ENCODE measurements at regions not wholly inside any gene's neighbourhood (a gene's known extent, or its start where the extent isn't known, plus 50 kb on each side); places are given as distances from the start of the nearest gene placed in this dataset.
"Not testable (repeated sequence)": the region's sequence is repeated elsewhere in the genome, so short reads cannot be mapped to it uniquely, and the experiment has no call there.

DNA sequence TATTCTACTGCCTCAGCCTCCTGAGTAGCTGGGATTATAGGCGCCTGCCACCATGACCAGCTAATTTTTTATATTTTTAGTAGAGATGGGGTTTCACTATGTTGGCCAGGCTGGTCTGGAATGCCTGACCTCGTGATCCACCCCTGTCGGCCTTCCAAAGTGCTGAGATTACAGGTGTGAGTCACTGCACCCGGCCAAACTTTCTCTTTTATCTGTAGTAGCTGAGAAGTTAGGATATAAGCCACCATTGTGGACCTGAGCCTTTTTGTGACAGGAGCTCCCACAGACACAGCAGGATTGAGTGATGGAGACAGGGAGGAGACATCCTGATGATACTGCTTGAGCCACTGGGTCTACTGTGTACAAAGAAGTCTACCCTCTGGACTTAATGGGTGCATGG is 53.5 kb upstream of the LARP1 start:
- TF ChIP-seq SIN3A (IDR thresholded peaks at IDR 0.05; ENCODE audit: borderline replicate concordance, insufficient read depth, low read depth, low read length); POLR2AphosphoS5 (IDR thresholded peaks at IDR 0.05; ENCODE audit: low read depth, low read length): not testable (repeated sequence)
- TF ChIP-seq, protein P1, sequence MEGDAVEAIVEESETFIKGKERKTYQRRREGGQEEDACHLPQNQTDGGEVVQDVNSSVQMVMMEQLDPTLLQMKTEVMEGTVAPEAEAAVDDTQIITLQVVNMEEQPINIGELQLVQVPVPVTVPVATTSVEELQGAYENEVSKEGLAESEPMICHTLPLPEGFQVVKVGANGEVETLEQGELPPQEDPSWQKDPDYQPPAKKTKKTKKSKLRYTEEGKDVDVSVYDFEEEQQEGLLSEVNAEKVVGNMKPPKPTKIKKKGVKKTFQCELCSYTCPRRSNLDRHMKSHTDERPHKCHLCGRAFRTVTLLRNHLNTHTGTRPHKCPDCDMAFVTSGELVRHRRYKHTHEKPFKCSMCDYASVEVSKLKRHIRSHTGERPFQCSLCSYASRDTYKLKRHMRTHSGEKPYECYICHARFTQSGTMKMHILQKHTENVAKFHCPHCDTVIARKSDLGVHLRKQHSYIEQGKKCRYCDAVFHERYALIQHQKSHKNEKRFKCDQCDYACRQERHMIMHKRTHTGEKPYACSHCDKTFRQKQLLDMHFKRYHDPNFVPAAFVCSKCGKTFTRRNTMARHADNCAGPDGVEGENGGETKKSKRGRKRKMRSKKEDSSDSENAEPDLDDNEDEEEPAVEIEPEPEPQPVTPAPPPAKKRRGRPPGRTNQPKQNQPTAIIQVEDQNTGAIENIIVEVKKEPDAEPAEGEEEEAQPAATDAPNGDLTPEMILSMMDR (IDR thresholded peaks at IDR 0.05): not testable (repeated sequence)
- TF ChIP-seq, protein P2, sequence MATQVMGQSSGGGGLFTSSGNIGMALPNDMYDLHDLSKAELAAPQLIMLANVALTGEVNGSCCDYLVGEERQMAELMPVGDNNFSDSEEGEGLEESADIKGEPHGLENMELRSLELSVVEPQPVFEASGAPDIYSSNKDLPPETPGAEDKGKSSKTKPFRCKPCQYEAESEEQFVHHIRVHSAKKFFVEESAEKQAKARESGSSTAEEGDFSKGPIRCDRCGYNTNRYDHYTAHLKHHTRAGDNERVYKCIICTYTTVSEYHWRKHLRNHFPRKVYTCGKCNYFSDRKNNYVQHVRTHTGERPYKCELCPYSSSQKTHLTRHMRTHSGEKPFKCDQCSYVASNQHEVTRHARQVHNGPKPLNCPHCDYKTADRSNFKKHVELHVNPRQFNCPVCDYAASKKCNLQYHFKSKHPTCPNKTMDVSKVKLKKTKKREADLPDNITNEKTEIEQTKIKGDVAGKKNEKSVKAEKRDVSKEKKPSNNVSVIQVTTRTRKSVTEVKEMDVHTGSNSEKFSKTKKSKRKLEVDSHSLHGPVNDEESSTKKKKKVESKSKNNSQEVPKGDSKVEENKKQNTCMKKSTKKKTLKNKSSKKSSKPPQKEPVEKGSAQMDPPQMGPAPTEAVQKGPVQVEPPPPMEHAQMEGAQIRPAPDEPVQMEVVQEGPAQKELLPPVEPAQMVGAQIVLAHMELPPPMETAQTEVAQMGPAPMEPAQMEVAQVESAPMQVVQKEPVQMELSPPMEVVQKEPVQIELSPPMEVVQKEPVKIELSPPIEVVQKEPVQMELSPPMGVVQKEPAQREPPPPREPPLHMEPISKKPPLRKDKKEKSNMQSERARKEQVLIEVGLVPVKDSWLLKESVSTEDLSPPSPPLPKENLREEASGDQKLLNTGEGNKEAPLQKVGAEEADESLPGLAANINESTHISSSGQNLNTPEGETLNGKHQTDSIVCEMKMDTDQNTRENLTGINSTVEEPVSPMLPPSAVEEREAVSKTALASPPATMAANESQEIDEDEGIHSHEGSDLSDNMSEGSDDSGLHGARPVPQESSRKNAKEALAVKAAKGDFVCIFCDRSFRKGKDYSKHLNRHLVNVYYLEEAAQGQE (IDR thresholded peaks at IDR 0.05; ENCODE audit: insufficient read depth in 1 of 2, low read depth in 2 of 2, low read length in 1 of 2): not testable (repeated sequence)
